Stimulated activated CD8-positive, alpha-beta memory T cell treated with anti-CD3 and anti-CD28 coated beads, Interleukin-2, amount 100 ng/mL, for 1 hour (primary cell): ENCODE measurements at regions not wholly inside any gene's neighbourhood (a gene's known extent, or its start where the extent isn't known, plus 50 kb on each side); places are given as distances from the start of the nearest gene placed in this dataset.
"Not testable (repeated sequence)": the region's sequence is repeated elsewhere in the genome, so short reads cannot be mapped to it uniquely, and the experiment has no call there.

Experiments
- DNase-seq, 2 donors: peaks; one replicate each; pipeline ENCODE4 v3.0.0-alpha.2; 2020; ENCODE audit warnings: low read depth in 2 of 2

DNA sequence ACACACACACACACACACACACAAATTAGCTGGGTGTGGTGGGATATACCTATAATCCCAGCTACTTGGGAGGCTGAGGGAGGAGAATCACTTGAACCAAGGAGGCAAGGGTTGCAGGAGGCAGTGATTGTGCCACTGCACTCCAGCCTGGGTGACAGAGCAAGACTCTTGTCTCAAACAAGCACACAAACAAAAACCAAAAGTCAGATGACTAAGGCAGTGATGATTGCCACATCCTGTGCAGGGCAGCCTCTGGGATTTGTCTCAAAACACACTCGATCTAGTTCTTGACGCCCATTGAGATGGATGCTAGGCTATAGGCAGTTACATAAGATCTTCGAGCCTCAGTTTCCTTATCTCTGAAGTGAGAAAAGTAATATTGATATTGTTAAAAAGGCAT is 183.1 kb upstream of the NOTCH2NLA start:
- DNase-seq = peak in 1 of 2 donors; percentile 24

- DNase-seq = not testable (repeated sequence)
Measured at GRCh38 chr1:146409817-146410441, 181.1 kb upstream of the NOTCH2NLA start.

- not testable (repeated sequence) for DNase-seq
Measured at GRCh38 chr1:146409116-146409801, 180.4 kb upstream of the NOTCH2NLA start.

GRCh38 chr1:146401281-146401825 is 172.5 kb upstream of the NOTCH2NLA start:
- DNase-seq = not testable (repeated sequence)

- not testable (repeated sequence) for DNase-seq
Measured at GRCh38 chr1:146400173-146401121, 171.6 kb upstream of the NOTCH2NLA start.

- DNase-seq = not testable (repeated sequence)
Measured at GRCh38 chr1:146399225-146399624, 170.4 kb upstream of the NOTCH2NLA start.

DNA sequence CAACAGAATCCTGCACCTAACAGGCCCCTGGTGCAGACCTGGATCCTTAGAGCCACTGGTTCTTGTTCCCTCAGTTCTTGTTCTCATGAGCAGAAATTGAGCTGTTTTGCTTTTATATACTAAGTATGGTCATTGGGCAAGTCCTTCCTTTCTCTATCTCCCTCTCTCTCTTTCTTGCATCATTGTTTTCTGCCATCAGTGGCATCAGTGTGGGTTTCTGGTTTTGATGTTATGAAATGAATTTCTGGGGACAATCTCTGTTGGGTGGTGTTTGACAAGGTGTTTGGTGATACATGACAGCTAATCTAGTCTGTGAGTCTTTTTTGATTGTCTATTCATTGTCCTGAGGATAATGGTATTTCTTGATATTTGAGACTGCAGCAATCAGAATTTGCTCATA is 168.0 kb upstream of the NOTCH2NLA start:
- not testable (repeated sequence) for DNase-seq

GRCh38 chr1:146396242-146396641 is 167.4 kb upstream of the NOTCH2NLA start:
- DNase-seq = not testable (repeated sequence)

DNA sequence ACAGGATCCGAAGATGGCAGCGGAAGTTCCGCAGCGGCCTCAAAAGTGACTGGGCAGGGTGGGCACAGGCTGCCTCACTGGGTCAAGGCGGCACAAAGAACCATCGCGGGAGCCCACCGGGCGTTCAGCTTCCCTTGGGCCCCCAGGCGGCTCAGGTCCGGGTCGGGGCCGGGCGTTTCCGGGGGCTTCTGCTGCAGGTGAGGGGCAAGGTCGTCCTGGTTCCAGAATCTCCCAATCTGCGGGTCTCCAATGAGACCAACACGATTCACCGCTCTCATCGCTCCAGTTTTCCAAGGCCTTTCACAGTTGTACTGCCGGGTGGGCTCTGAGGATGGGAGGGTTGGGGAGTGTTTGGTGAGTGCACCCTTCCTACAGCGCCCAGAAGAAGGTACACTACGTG is 165.0 kb upstream of the NOTCH2NLA start:
- DNase-seq = not testable (repeated sequence)

GRCh38 chr1:146393154-146393553 is 164.3 kb upstream of the NOTCH2NLA start:
- DNase-seq = not testable (repeated sequence)

DNA sequence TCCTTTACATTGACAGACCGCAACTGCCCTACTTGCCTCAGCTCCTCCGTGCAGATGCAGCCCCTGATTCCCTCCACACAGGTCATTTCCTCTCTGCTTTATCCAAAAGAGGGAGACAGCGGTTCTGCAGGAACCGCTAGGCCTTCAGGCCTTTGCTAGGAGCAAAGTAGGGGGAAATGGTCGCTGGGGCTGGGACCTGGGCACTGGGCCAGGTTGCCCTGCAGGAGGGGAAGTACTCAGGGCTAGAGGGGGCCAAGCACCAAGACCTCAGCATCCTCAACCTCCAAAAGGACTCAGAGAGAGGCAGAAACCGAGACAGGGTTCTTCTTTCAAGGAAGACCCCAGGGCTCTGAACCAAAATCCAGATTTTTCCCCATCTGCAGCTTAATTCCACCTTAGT is 160.4 kb upstream of the NOTCH2NLA start:
- DNase-seq = not testable (repeated sequence)

GRCh38 chr1:146387750-146388469 is 159.1 kb upstream of the NOTCH2NLA start:
- DNase-seq = not testable (repeated sequence)

DNA sequence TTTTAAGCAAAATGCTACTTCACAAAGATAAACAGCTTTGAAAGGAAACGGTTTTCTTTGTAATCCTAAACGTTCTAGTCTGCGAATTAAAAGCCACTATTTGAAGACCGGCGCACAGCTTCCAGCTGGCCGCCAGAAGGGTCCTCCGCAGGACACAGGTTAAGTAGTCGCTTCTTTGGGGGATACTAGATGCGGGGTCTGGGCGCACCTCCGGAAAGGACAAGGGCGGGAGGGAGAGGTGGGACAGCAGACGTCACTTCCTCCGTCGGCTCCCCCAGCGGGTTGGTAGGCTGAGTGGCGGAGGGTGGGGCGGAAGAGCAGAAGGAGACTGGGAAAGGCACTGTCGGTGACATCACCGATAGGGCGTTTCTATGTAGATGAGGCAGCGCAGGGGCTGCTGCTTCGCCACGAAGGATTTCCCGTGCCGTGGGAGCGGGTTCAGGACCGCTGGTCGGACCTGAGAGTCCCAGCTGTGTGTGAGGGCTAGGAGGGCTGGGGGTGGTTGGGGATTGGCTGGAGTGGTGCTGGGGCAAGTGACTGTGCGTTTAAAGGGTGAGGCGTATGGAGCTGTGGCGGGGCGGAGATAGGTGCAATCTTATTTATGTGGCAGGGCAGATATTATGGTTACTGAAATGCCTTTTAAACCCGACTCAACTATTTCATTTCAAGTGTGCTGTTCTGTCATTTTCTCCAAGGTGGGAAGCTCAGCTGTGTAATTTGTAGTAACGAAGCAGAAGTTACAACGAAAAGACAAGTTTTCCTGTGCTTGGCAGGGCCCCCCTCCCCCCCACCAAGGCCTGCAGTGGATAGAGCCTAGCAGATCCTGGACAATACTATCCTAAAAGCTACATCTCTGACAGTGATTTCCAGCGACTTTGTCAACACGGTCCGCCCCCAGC is 158.3 kb upstream of the NOTCH2NLA start:
- not testable (repeated sequence) for DNase-seq

- not testable (repeated sequence) for DNase-seq
Measured at GRCh38 chr1:146381196-146381595, 152.4 kb upstream of the NOTCH2NLA start.

GRCh38 chr1:146376708-146377496 is 148.1 kb upstream of the NOTCH2NLA start:
- peak; percentile 42 to 45 for DNase-seq

DNA sequence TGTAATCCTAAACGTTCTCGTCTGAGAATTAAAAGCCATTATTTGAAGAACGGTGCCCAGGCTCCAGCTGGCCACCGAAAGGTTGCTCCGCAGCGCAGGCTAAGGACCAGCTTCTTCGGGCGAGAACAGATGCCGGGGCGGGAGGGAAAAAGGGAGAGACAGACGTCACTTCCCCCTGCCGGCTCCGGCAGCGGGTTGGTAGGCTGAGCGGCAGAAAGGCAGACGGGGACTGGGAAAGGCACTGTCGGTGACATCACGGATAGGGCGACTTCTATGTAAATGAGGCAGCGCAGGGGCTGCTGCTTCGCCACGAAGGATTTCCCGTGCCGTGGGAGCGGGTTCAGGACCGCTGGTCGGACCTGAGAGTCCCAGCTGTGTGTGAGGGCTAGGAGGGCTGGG is 147.5 kb upstream of the NOTCH2NLA start:
- peak; percentile 59 to 70 for DNase-seq

DNA sequence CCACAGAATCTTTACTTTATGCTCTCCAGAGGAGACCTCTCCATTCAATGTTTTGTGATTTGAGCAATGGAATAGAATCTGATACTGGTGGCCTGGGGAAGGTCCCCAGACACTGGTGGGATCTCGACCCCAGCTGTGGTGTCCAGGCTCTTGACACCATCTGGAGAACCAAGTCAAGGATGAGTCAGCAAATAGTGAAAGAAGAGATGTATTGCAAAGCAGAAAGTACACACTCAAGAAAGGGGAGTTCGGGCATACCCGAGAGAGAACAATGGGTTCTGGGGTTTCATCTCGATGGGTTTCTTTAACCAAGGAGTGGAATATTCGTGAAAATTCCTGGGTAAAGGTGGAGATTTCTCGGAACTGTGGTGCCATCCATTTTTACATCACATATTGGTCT is 146.3 kb upstream of the NOTCH2NLA start:
- DNase-seq = not testable (repeated sequence)

- DNase-seq = peak; percentile 29 to 33
Measured at GRCh38 chr1:146369940-146370339, 141.1 kb upstream of the NOTCH2NLA start.

GRCh38 chr1:146355373-146355772 is 126.6 kb upstream of the NOTCH2NLA start:
- DNase-seq = not testable (repeated sequence)
